ENCODE measurements at regions not wholly inside any gene's neighbourhood (a gene's known extent, or its start where the extent isn't known, plus 50 kb on each side); places are given as distances from the start of the nearest gene placed in this dataset.

- ATAC-seq (no peak), DNase-seq (ENCODE audit: low spot score) (no peak)
These were observed 105.0 kb upstream of the JUN start for GRCh38 chr1:58888833-58889232.

GRCh38 chr1:58890113-58890512 is 106.3 kb upstream of the JUN start:
- ATAC-seq (no peak), DNase-seq (ENCODE audit: low spot score) (no peak)

- no peak for DNase-seq (ENCODE audit: low spot score)
These were observed 106.8 kb upstream of the JUN start for GRCh38 chr1:58890609-58891008.

GRCh38 chr1:58891347-58891746 is 107.5 kb upstream of the JUN start:
- DNase-seq (ENCODE audit: low spot score), result no peak
- ATAC-seq, result no peak

More at GRCh38 chr1:58890609-58891008, 106.8 kb upstream of the JUN start:
- no peak for ATAC-seq

GRCh38 chr1:58893257-58893869 is 109.5 kb upstream of the JUN start:
- ATAC-seq (peak; percentile 29), DNase-seq (ENCODE audit: low spot score) (no peak)

GRCh38 chr1:58895082-58895481 is 111.2 kb upstream of the JUN start:
- DNase-seq (ENCODE audit: low spot score), result no peak
- ATAC-seq, result no peak

- DNase-seq (ENCODE audit: low spot score), result no peak
- ATAC-seq, result no peak
These were observed 111.8 kb upstream of the JUN start for GRCh38 chr1:58895559-58896145.

GRCh38 chr1:58896246-58897183 is 112.7 kb upstream of the JUN start:
- no peak for DNase-seq (ENCODE audit: low spot score)
- peak; percentile 40 for ATAC-seq

GRCh38 chr1:58898739-58899586 is 115.1 kb upstream of the JUN start:
- ATAC-seq (peak; percentile 2), DNase-seq (ENCODE audit: low spot score) (peak; percentile 60)

- ATAC-seq, result no peak
- DNase-seq (ENCODE audit: low spot score), result no peak
These were observed 115.9 kb upstream of the JUN start for GRCh38 chr1:58899587-58900271.

GRCh38 chr1:58900396-58900795 is 116.5 kb upstream of the JUN start:
- ATAC-seq (no peak), DNase-seq (ENCODE audit: low spot score) (no peak)

GRCh38 chr1:58901008-58901407 is 117.2 kb upstream of the JUN start:
- no peak for DNase-seq (ENCODE audit: low spot score)
- ATAC-seq, result no peak

- ATAC-seq (peak; percentile 2), DNase-seq (ENCODE audit: low spot score) (no peak)
These were observed 119.1 kb upstream of the JUN start for GRCh38 chr1:58902830-58903513.

GRCh38 chr1:58903514-58904298 is 119.9 kb upstream of the JUN start:
- DNase-seq (ENCODE audit: low spot score) (peak; percentile 97), ATAC-seq (peak; percentile 93)

- DNase-seq (ENCODE audit: low spot score) (no peak), ATAC-seq (no peak)
These were observed 120.7 kb upstream of the JUN start for GRCh38 chr1:58904299-58905125.

- ATAC-seq, result no peak
- no peak for DNase-seq (ENCODE audit: low spot score)
These were observed 121.3 kb upstream of the JUN start for GRCh38 chr1:58905126-58905490.

GRCh38 chr1:58905628-58906221 is 121.9 kb upstream of the JUN start:
- ATAC-seq, result no peak
- no peak for DNase-seq (ENCODE audit: low spot score)

- no peak for ATAC-seq
- DNase-seq (ENCODE audit: low spot score), result no peak
These were observed 123.6 kb upstream of the JUN start for GRCh38 chr1:58907398-58907797.

Data from left lobe of liver (tissue), 2 donors.